H1 (cell line): ENCODE measurements at regions not wholly inside any gene's neighbourhood (a gene's known extent, or its start where the extent isn't known, plus 50 kb on each side); places are given as distances from the start of the nearest gene placed in this dataset.

Experiments used
- CTCF ChIA-PET: fragments of 300-600 bp; sonication (Branson Sonifier 250); formaldehyde crosslinking; loops from one replicate; lab custom pipeline; 2021; ENCODE audit not compliant: partially characterized antibody; lab: Charles Lee
- POLR2A ChIA-PET: fragments of 300-600 bp; sonication (Branson Sonifier 250); formaldehyde crosslinking; loops from one replicate; lab custom pipeline; 2021; ENCODE audit warnings: inconsistent platforms; ENCODE audit not compliant: partially characterized antibody; lab: Charles Lee
- DNase-seq, 2 experiments: peaks; one replicate each; pipeline versions ENCODE4 v3.0.0 to v3.0.0-alpha.2; 2010 to 2022; ENCODE audit warnings: low spot score in 2 of 2, low read depth in 1 of 2, mixed read lengths in 1 of 2
- FAIRE-seq: peaks from 2 replicates; lab custom pipeline; 2011; peaks lifted over from hg19 to GRCh38; lab: Jason Lieb, UNC
- H2AFZ ChIP-seq: 2 replicates; pipeline ENCODE4 v1.8.1; 2012; ENCODE audit warnings: low read length, inconsistent platforms
- H2AK5ac ChIP-seq: 2 replicates; pipeline ENCODE4 v1.6.1; 2013; ENCODE audit warnings: low read depth, low read length
- H2BK120ac ChIP-seq: replicated peaks from 2 replicates; pipeline ENCODE3; 2013; ENCODE audit warnings: low read depth, low read length, inconsistent platforms
- H2BK12ac ChIP-seq: 2 replicates; pipeline ENCODE4 v1.6.1; 2013; ENCODE audit warnings: low read depth, low read length
- H2BK15ac ChIP-seq: 2 replicates; pipeline ENCODE4 v1.6.1; 2013; ENCODE audit warnings: low read length
- H2BK20ac ChIP-seq: 2 replicates; pipeline ENCODE4 v1.6.1; 2013; ENCODE audit warnings: low read length
- H2BK5ac ChIP-seq: 2 replicates; pipeline ENCODE4 v1.6.1; 2013; ENCODE audit warnings: low read depth, low read length
- H3K14ac ChIP-seq: 2 replicates; pipeline ENCODE4 v1.6.1; 2013; ENCODE audit warnings: inconsistent platforms; ENCODE audit not compliant: insufficient read length
- H3K18ac ChIP-seq: 2 replicates; pipeline ENCODE4 v1.6.1; 2013; ENCODE audit warnings: low read length; ENCODE audit errors: extremely low read depth
- H3K23ac ChIP-seq: 2 replicates; pipeline ENCODE4 v1.6.1; 2013; ENCODE audit warnings: inconsistent platforms; ENCODE audit not compliant: insufficient read length
- H3K23me2 ChIP-seq: 2 replicates; pipeline ENCODE4 v1.6.1; 2013; ENCODE audit warnings: low read depth, low read length
- H3K27ac ChIP-seq: 2 replicates; pipeline ENCODE4 v1.6.1; 2011; ENCODE audit warnings: low read depth, low read length, inconsistent platforms
- H3K27me3 ChIP-seq, 4 experiments: replicated peaks in 1 of 4; 1 replicate in 1 of 4; 2 replicates in 3 of 4; pipeline versions ENCODE4 v1.6.1 to v1.8.1; 2011 to 2013; ENCODE audit warnings: low read length in 3 of 4, mild to moderate bottlenecking in 3 of 4, inconsistent platforms in 2 of 4, mixed read lengths in 2 of 4, moderate library complexity in 1 of 4; ENCODE audit not compliant: control insufficient read depth in 3 of 4, insufficient read depth in 3 of 4; ENCODE audit errors: extremely low read depth in 1 of 4
- H3K36me3 ChIP-seq, 4 experiments: 2 replicates each; pipeline versions ENCODE4 v1.6.1 to v1.8.1; 2011 to 2013; ENCODE audit warnings: mild to moderate bottlenecking in 4 of 4, low read length in 3 of 4, moderate library complexity in 2 of 4, control low read depth in 1 of 4, inconsistent platforms in 1 of 4; ENCODE audit not compliant: insufficient read depth in 4 of 4, control insufficient read depth in 2 of 4
- H3K4ac ChIP-seq: replicated peaks from 2 replicates; pipeline ENCODE3; 2013; ENCODE audit warnings: low read length, low read depth, mixed read lengths, inconsistent platforms; ENCODE audit not compliant: insufficient read length
- H3K4me1 ChIP-seq, 4 experiments: replicated peaks in 1 of 4; 1 replicate in 1 of 4; 2 replicates in 3 of 4; pipeline versions ENCODE4 v1.6.1 to v1.8.1; 2011 to 2013; ENCODE audit warnings: low read length in 3 of 4, inconsistent platforms in 2 of 4, mixed read lengths in 1 of 4; ENCODE audit not compliant: insufficient read depth in 4 of 4, control insufficient read depth in 3 of 4
- H3K4me2 ChIP-seq, 2 experiments: 2 replicates each; pipeline versions ENCODE4 v1.6.1 to v1.8.1; 2011 to 2013; ENCODE audit warnings: low read depth in 2 of 2, low read length in 2 of 2, control low read depth in 1 of 2, inconsistent platforms in 1 of 2, mild to moderate bottlenecking in 1 of 2; ENCODE audit not compliant: insufficient read depth in 1 of 2
- H3K4me3 ChIP-seq, 4 experiments: fragments of 200-600, 300-600 bp in 1 of 4; sonication (generic), shearing (Covaris generic), sonication (Bioruptor Twin) in 1 of 4; 2 replicates each; pipeline versions ENCODE4 v1.5.1 to v1.8.1; 2011 to 2016; ENCODE audit warnings: low read length in 4 of 4, low read depth in 3 of 4, control low read depth in 2 of 4, inconsistent platforms in 2 of 4, mild to moderate bottlenecking in 2 of 4, mixed read lengths in 1 of 4, moderate library complexity in 1 of 4; ENCODE audit not compliant: insufficient read depth in 2 of 4; ENCODE audit errors: extremely low read depth in 1 of 4
- H3K56ac ChIP-seq: replicated peaks from 2 replicates; pipeline ENCODE3; 2013; ENCODE audit warnings: low read depth, mild to moderate bottlenecking, mixed read lengths, low read length, inconsistent platforms; ENCODE audit not compliant: insufficient read length
- H3K79me1 ChIP-seq: 2 replicates; pipeline ENCODE4 v1.6.1; 2013; ENCODE audit warnings: low read depth, low read length, control low read depth
- H3K79me2 ChIP-seq, 2 experiments: 2 replicates each; pipeline versions ENCODE4 v1.6.1 to v1.8.1; 2012 to 2013; ENCODE audit warnings: low read length in 2 of 2, mild to moderate bottlenecking in 2 of 2, inconsistent platforms in 1 of 2; ENCODE audit not compliant: insufficient read depth in 2 of 2, control insufficient read depth in 1 of 2
- H3K9ac ChIP-seq, 4 experiments: replicated peaks in 1 of 4; 1 replicate in 1 of 4; 2 replicates in 3 of 4; pipeline versions ENCODE4 v1.6.1 to v1.8.1; 2011 to 2013; ENCODE audit warnings: low read depth in 3 of 4, low read length in 3 of 4, control low read depth in 2 of 4, mild to moderate bottlenecking in 2 of 4, moderate library complexity in 2 of 4, inconsistent platforms in 1 of 4; ENCODE audit errors: extremely low read depth in 1 of 4
- H3K9me3 ChIP-seq, 2 experiments: 2 replicates each; pipeline versions ENCODE4 v1.6.1 to v1.8.1; 2012 to 2013; ENCODE audit warnings: mild to moderate bottlenecking in 2 of 2, moderate library complexity in 2 of 2, control low read depth in 1 of 2, inconsistent platforms in 1 of 2, low read depth in 1 of 2, low read length in 1 of 2, mixed read lengths in 1 of 2; ENCODE audit not compliant: insufficient read depth in 2 of 2
- H4K20me1 ChIP-seq, 2 experiments: replicated peaks in 1 of 2; 2 replicates each; pipeline versions ENCODE3 to v1.8.1; 2011 to 2013; ENCODE audit warnings: inconsistent platforms in 2 of 2, low read length in 2 of 2, mild to moderate bottlenecking in 1 of 2; ENCODE audit not compliant: insufficient read depth in 2 of 2, control insufficient read depth in 1 of 2
- H4K5ac ChIP-seq: 2 replicates; pipeline ENCODE4 v1.6.1; 2013; ENCODE audit warnings: low read length, low read depth, mixed read lengths, inconsistent platforms; ENCODE audit not compliant: insufficient read length
- H4K8ac ChIP-seq: 2 replicates; pipeline ENCODE4 v1.8.0; 2013; ENCODE audit warnings: mild to moderate bottlenecking, moderate library complexity, low read length, inconsistent platforms; ENCODE audit not compliant: insufficient read depth; ENCODE audit errors: extremely low read depth
- H4K91ac ChIP-seq: replicated peaks from 2 replicates; pipeline ENCODE3; 2013; ENCODE audit warnings: low read length, mixed read lengths, inconsistent platforms; ENCODE audit not compliant: insufficient read length
- GTF2F1 ChIP-seq: IDR thresholded peaks from 2 replicates; pipeline ENCODE4 v1.6.1; 2012; ENCODE audit warnings: low read depth, low read length, improper control_type of control experiment, borderline replicate concordance
- KDM1A ChIP-seq: fragments of 200-600, 300-600 bp; sonication (generic); IDR thresholded peaks from 2 replicates; pipeline ENCODE4 v1.7.1; 2016; ENCODE audit warnings: mild to moderate bottlenecking, low read length, borderline replicate concordance
- WGBS, 2 experiments: shearing (Covaris generic) in 1 of 2; methylation state at CpG; one replicate each; pipeline versions ENCODE4 v1.1.6 to v1.1.7; 2013 to 2015; ENCODE audit warnings: low lambda C conversion rate in 2 of 2, mixed read lengths in 2 of 2, inconsistent platforms in 1 of 2, low coverage in 1 of 2, missing lambda C conversion rate in 1 of 2; ENCODE audit not compliant: insufficient replicate concordance in 2 of 2, insufficient coverage in 1 of 2, insufficient read length in 1 of 2; ENCODE audit errors: extremely low coverage in 1 of 2, missing lambda C conversion rate in 1 of 2; 5-methylcytosine and 5-hydroxymethylcytosine counted together

DNA sequence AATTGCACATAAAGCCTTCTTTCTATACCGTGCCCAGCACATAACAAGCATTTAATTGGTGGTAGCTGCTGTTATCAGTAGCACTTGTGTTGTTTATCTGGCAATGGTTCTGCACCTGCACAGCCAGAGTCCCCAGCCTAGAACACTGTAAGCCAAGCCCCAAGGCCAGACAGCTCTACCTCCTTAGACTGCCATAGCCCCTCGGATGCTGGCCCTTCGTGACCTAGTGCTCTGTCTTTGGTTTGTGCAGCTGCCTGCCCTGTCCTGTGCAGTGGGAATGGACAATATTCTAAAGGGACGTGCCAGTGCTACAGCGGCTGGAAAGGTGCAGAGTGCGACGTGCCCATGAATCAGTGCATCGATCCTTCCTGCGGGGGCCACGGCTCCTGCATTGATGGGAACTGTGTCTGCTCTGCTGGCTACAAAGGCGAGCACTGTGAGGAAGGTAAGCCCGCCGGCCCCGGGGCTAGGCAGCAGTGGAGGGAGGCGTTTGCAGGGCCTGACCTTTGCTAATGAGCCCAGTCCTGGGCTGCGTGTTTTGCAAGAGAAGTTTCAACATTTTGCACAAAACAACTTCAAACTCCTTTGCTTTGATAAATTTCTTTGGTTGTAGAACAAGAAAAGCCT is 173.3 kb upstream of the WWC1 start:
- Histone ChIP-seq H2BK120ac (no peak overlapping the region), H3K27ac (no peak overlapping the region), H3K79me1 (no peaks in the 10 kb centered on the region), H2BK12ac (peak overlapping the region; percentile 45; the same call in 1 of the 2 replicates), H3K4me2 (peak overlapping the region; percentile 31 to 55), H3K18ac (peak overlapping the region; percentile 3; the same call in 1 of the 2 replicates), H4K8ac (peak overlapping the region; percentile 90), H4K20me1 (no peaks in the 10 kb centered on the region), H3K14ac (no peak overlapping the region), H3K23ac (no peak overlapping the region), H3K36me3 (no peaks in the 10 kb centered on the region), H2BK20ac (peak overlapping the region; percentile 2; the same call in 1 of the 2 replicates), H2BK5ac (0 out of 2 replicates have a peak overlapping the region, but pooled peaks have one; percentile 2), H2AFZ (peak overlapping the region; percentile 86), H3K4me3 (no peak overlapping the region), H2BK15ac (0 out of 2 replicates have a peak overlapping the region, but pooled peaks have one; percentile 13), H3K56ac (no peak overlapping the region), H3K9me3 (no peaks in the 10 kb centered on the region), H4K91ac (no peak overlapping the region), H3K4me1 (peaks cover 3 to 7% (median 3%) of the 10 kb centered on the region in 4 experiments; a peak in 6 of 7 replicates), H3K23me2 (no peaks in the 10 kb centered on the region), H2AK5ac (no peak overlapping the region), H3K4ac (no peak overlapping the region), H3K27me3 (no peaks in the 10 kb centered on the region), H4K5ac (peak overlapping the region; percentile 27), H3K79me2 (no peaks in the 10 kb centered on the region), H3K9ac (no peak overlapping the region; a peak in 1 of 7 replicates)
- TF ChIP-seq GTF2F1, result no peak
- peak; percentile 59; the same call in 1 of the 2 replicates for TF ChIP-seq KDM1A
- FAIRE-seq, result no peak
- DNase-seq, result peak in 1 of 2 experiments; percentile 54
- ChIA-PET POLR2A (no interaction called here), CTCF (interaction anchor here (0.8 to 5.0 kb wide), 7 partner anchors 11 to 101 kb away, joined by 3 to 38 read pairs (median 5); no protein-coding TSS in a partner anchor)
- WGBS, 2 experiments, result 59% methylated on average over 16 of the region's 16 CpGs; no CpG with 5 or more reads in 1 of the 2 experiments
